H54 (cell line): ENCODE measurements at regions not wholly inside any gene's neighbourhood (a gene's known extent, or its start where the extent isn't known, plus 50 kb on each side); places are given as distances from the start of the nearest gene placed in this dataset.

ENCODE experiments used
- DNase-seq: peaks from one replicate; pipeline ENCODE4 v3.0.0; 2011; ENCODE audit warnings: low spot score, mixed read lengths; ENCODE audit not compliant: insufficient read length
- FAIRE-seq: peaks from 3 replicates; lab custom pipeline; 2011; peaks lifted over from hg19 to GRCh38; lab: Jason Lieb, UNC
- POLR2A ChIP-seq: IDR thresholded peaks from 2 replicates; pipeline ENCODE4 v1.6.1; 2011; ENCODE audit warnings: low read depth, mild to moderate bottlenecking, low read length

GRCh38 chr14:29030970-29031369 is 264.4 kb downstream of the FOXG1 start:
- DNase-seq (no peak), FAIRE-seq (no peak)

DNA sequence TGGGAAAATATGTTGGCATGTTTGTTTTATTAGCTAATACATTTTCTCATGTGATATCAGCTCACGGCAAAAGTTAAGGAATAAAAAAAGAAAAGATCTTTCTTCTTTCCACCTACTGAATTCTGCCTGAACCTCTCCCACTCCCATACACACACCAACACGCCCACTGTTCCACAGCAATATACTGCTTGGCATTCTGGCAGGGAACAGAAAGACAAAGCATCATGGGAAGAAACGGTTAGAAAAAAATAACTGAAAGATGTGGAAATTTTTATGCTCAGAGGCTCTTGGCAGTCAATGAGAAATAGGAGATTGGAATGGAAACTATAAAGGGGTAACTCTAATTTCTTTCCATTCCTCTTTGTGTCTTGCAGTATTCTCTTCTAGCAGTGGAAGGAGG is 268.5 kb downstream of the FOXG1 start:
- DNase-seq: no peak
- no peak for TF ChIP-seq POLR2A
- no peak for FAIRE-seq

More at GRCh38 chr14:29030970-29031369, 264.4 kb downstream of the FOXG1 start:
- TF ChIP-seq POLR2A: no peak

- DNase-seq (no peak), FAIRE-seq (no peak)
- no peak for TF ChIP-seq POLR2A
Measured at GRCh38 chr14:29037411-29037810, 270.8 kb downstream of the FOXG1 start.

- no peak for DNase-seq
- no peak for TF ChIP-seq POLR2A
- no peak for FAIRE-seq
Measured at GRCh38 chr14:29039171-29039570, 272.6 kb downstream of the FOXG1 start.

DNA sequence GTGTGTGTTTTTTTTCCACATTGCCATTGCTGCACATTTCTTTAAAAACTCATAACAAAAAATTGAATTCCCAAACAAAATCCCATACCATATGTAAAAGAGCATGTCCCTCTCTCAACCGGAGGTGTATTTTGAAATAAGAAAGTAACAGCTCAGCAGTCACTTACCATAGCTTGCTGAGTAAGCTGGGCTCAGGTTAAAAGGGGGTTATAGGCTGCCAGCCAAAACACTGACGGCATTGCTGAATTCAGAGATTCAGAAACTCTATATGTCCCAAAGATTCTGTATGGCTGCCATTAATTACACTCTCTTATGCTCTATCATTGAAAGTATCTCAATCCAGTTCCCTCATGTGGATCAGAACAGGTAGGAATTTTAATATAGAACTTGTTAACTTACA is 276.0 kb downstream of the FOXG1 start:
- no peak for FAIRE-seq
- TF ChIP-seq POLR2A: no peak
- no peak for DNase-seq

DNA sequence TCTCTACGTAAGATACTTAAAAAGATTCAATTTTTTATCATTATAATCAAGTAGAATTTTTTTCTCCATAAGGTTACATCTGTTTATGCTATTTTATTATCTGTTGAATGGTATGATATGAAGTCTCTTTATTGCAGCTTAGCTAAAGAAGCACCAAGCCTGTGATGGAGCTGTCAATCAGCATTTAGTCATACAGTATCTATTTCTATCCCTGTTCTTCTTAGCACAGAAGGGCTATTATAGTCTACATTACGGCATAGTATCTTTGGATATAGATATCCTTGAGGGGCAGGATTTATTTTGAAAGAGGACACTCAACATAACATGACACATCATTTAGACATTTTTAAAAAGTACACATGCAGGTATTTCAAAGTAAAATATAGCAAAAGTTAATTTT is 277.1 kb downstream of the FOXG1 start:
- DNase-seq (no peak), FAIRE-seq (no peak)
- no peak for TF ChIP-seq POLR2A

- FAIRE-seq: no peak
- no peak for TF ChIP-seq POLR2A
- no peak for DNase-seq
Measured at GRCh38 chr14:29045237-29045636, 278.6 kb downstream of the FOXG1 start.

DNA sequence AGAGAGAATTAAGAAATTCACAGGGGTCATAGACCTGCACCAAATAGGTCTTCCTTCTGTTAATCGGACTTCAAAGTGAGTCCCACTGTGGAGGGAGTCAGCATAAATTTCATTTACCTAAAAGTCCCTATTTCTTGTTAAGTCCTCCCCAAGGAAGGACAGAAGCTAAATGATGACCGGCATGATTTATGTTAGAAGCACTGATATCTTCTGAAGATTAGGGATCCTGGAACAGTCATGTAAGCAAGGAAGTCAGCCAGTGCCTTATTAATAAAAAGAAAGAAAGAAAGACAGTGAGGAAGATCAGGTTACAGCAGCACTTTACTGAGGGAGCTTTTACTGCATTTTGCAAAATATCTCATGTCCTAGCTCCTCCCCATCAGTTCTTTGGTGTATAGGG is 287.5 kb downstream of the FOXG1 start:
- DNase-seq: no peak
- TF ChIP-seq POLR2A: no peak
- FAIRE-seq: no peak

GRCh38 chr14:29056041-29056566 is 289.5 kb downstream of the FOXG1 start:
- FAIRE-seq (no peak), DNase-seq (no peak)

GRCh38 chr14:29061702-29062101 is 295.1 kb downstream of the FOXG1 start:
- FAIRE-seq: no peak
- no peak for TF ChIP-seq POLR2A
- DNase-seq: no peak

More at GRCh38 chr14:29056041-29056566, 289.5 kb downstream of the FOXG1 start:
- no peak for TF ChIP-seq POLR2A

GRCh38 chr14:29062466-29062865 is 295.9 kb downstream of the FOXG1 start:
- no peak for FAIRE-seq
- DNase-seq: no peak
- TF ChIP-seq POLR2A: no peak

DNA sequence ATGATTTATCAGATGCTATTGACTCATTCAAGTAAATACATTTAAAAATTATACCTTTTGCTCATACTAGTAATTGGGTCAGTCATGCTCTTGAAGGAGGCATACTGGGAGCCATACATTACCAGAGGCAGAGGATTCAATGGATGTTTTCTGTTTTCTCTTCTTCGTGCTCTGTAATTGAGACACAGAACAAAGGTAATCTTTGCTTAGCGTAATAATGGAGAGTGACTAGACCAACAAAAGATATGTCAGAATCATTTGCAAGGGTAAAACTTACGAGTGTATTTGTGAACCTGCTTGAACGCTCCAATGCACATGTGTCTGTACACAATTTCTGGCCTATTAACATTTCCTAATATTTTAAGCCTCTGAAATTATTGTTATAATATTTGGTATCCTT is 296.4 kb downstream of the FOXG1 start:
- no peak for DNase-seq
- no peak for FAIRE-seq
- no peak for TF ChIP-seq POLR2A

- DNase-seq: no peak
- TF ChIP-seq POLR2A: no peak
- FAIRE-seq: no peak
Measured at GRCh38 chr14:29064305-29064900, 297.8 kb downstream of the FOXG1 start.

GRCh38 chr14:29069228-29069627 is 302.6 kb downstream of the FOXG1 start:
- TF ChIP-seq POLR2A: no peak
- DNase-seq (no peak), FAIRE-seq (no peak)

GRCh38 chr14:29075761-29076160 is 309.2 kb downstream of the FOXG1 start:
- DNase-seq (no peak), FAIRE-seq (no peak)
- no peak for TF ChIP-seq POLR2A
